NCI-H2227 treated with DMSO at 0.1 percent for 48 hours (cell line): ENCODE measurements at regions not wholly inside any gene's neighbourhood (a gene's known extent, or its start where the extent isn't known, plus 50 kb on each side); places are given as distances from the start of the nearest gene placed in this dataset.

Experiments
- DNase-seq: peaks from one replicate; lab custom pipeline; 2025; lab: John Stamatoyannopoulos, UW

- DNase-seq, result no peak
Measured at GRCh38 chr15:94749811-94750617, 518.7 kb downstream of the MCTP2 start.

DNA sequence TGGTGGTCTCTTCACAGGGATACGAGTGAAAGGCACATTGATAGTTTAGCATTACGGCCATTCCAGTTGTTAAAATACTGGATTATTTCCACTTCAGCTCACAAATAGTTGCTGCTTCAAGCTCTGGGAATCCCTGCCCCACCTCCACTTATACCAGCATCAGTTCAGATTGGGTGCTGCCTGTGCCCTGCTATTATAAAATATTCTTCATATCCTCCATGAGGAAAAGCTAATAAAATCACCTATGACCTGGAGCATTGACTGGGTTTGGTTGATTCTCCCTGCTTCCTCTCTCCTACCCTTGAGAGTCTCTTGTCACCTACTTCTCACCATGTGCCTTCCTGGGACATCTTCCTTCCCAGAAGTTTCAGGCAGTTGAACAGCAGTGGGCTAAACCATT, 529.0 kb downstream of the MCTP2 start:
- no peak for DNase-seq

DNA sequence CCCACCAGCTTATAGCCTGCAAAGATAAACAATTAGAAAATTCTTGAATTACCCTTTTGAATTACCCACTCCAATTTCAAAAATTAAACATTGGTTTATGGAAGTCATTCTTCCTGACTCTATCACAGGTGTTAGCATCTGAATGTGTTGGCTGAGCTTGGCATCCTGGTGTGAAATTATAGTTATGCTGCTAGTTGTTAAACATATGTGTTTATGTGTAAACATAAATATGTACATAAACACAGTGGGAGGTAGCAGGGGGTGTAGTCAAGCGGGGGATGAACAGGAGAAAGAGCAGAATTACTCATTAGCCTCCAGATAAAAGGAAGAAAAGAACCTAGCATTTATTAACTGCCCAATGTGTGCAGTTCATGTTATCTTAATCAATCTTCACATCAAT, 530.2 kb downstream of the MCTP2 start:
- DNase-seq, result no peak

GRCh38 chr15:94769089-94769488, 537.7 kb downstream of the MCTP2 start:
- DNase-seq, result no peak

DNA sequence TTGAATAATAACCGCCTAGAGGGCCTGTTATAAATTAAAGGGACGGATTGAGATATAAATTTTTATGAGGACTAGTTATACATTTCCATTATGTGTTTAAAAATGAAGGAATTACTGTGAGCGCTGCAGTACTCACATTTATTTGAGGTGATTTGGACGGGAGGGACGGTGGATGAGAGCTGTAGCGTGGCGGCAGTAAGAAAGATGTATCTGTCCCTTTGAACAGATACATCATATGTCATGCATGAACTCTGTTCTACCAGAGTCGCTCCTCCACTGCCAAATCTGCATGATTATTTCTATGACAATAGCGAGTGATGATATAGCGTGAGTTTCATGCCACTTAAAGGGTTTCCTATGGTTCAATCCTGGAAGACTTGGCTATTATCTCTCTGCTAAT, 538.8 kb downstream of the MCTP2 start:
- DNase-seq, result no peak

GRCh38 chr15:94777037-94777436, 545.7 kb downstream of the MCTP2 start:
- DNase-seq, result no peak

GRCh38 chr15:94778840-94779239, 547.5 kb downstream of the MCTP2 start:
- DNase-seq, result no peak

DNA sequence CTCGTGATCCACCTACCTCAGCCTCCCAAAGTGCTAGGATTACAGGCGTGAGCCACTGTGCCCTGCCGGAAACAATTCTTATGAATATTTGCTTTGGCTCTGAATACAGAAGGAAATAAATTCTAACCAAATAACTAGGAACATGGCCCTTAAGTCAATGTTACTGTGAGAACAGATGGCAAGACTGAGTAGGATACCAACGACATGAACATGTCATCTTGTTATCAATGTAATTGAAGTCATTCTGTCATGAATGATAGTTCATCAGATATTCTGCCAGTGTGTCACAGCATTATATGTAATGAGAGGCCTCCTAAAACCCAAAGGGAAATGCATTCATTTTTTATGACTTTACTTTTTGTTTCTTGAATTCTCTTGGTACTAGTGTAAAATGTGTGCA, 548.8 kb downstream of the MCTP2 start:
- DNase-seq, result no peak

DNA sequence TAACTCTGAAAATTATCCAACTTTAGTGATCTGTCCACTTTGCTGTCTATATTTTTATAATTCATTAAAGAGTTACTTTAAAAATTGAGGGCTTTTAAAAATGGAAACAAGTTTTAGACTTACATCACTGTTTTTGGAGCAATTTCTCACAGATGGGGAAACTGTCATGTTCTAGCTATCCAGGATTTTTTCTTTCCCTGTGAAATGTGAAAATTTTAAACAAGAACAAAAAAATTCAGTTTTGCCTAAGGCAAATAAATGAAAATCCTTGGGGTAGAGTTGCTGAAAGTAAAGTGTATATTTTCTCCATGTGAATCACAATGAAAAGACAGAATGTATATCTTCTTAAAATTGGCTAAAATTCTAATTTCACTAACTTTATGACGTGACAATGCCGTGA, 553.7 kb downstream of the MCTP2 start:
- no peak for DNase-seq

DNA sequence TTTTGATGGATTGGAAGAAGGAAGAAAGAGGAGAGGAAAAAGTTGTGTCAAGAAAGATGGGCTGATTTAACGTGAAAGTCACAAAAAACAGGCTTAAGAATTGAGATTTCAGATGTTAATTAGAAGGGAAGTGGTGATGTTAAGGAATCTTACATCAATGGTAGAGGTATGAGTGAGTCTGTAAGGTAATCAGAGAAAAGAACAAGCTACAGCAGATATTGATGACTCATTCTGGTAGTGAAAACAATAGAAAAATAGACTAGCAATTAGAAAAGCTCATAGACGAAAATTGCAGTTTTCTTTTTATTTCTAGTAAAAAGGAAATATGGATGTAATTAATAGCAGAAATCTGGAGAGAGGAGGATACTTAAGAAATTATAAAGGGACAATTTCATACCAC, 559.6 kb downstream of the MCTP2 start:
- DNase-seq, result no peak

- DNase-seq, result no peak
Measured at GRCh38 chr15:94791510-94791909, 560.1 kb downstream of the MCTP2 start.

DNA sequence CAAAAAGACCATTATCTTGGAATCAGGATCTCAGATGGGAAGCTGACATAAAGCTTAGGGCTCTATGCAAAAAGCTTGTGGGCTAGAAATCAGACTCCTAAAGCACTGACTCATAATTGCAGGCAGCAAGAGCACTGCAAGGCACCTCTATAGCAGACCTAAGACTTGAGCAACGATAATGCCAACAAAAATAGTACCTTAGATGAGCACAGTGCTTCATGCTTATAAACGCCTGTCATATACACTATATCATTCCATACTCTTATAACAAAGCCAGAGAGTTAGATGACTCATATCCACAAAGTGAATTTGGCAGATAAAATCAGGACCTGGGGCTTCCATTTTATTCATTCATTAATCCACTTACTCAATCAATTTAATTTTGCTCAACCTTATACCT, 560.8 kb downstream of the MCTP2 start:
- DNase-seq, result no peak

- no peak for DNase-seq
Measured at GRCh38 chr15:94793207-94793606, 561.8 kb downstream of the MCTP2 start.

DNA sequence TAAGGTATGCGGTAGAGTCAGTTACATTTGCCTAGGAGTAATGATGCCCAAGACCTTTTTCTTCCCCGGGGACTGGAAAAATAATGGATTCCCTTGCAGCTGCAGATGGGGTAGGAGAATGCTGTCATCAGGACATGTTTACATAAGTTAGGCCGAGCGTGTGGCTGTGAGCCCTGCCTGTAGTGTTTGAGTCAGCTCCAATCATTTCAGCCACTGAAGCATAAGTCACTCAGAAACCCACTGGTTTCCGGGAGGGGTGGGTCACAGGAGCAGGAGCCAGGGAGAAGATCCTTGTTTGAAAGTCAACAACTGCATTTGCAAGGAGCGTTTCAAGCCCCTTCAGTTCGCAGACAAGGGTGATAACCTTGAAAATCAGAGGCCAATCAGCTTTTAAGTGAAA, 562.3 kb downstream of the MCTP2 start:
- no peak for DNase-seq

GRCh38 chr15:94804613-94805012, 573.3 kb downstream of the MCTP2 start:
- no peak for DNase-seq

GRCh38 chr15:94815110-94815731, 583.9 kb downstream of the MCTP2 start:
- no peak for DNase-seq

DNA sequence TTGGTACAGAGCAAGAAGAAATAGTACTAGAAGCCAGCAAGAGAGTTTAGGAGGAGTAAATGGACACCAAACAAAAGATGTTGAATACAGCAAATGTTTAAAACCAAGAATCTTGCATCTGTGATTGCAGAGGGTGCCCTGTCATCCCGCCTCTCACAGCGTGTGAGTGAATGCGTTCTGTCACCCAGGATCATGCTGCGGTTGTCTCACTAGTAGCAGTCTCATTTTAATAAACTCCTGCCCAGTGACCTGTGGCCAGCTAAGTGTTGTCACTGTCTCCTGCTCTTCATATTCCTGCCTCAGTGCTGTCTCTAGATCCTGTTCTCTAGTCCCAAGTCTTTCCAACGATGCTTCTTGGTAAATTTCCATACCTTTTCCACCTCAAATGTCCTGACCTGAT, 584.6 kb downstream of the MCTP2 start:
- DNase-seq, result no peak

- DNase-seq, result no peak
Measured at GRCh38 chr15:94829887-94830884, 598.8 kb downstream of the MCTP2 start.

DNA sequence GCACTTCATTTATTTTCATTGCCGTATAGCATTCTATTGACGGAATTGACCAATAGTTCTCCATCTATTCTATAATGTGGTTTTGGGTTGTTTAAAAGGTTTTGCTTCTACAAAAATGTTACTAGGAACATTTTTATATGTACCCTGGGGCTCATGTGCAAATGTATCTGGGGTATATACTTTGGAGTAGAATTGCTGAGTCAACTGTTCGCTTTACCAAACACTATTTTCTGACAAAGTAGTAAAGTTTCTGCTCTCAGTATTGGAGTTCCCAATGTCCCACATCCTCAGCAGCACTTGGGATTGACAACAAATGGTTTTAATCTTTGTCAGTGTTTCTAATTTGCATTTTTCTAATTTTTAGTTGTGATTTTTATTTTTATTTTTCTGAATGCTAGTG, 602.6 kb downstream of the MCTP2 start:
- no peak for DNase-seq

DNA sequence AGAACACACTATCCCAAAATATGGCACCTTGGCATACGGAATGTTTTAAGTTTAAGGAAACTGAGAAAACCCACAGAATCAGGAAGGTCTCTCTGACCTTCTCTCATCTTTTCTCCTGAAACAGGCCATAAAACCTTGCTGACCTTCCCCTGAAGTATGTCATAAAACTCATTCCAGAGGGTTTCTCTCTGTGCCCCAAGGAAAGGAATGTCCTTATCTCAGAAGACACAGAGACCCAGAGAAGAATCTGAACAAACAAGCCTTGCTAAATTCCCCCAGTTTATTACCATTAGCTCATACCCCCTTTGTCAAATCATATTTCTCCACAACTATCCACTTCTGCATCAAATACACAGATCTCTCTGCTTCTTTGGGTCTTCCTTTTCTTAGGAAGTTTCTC, 603.1 kb downstream of the MCTP2 start:
- DNase-seq, result no peak

DNA sequence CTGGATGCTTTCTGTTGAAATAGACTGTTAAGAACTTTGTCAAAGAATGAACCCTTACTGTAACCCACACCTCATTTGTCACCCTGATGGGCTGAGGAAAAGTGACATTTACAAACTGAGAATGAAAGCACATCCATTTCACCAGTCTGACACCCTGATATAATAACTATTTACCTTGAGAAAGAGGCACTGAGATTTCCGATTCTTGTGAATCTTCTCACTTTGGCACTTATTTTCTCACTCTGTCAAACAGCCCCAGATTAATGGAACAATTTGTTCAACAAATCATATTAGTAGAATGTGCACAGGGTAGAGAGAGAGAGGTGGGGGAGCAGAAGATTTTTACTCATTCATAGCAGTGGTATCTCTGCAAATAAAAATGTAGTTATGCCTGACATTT, 606.9 kb downstream of the MCTP2 start:
- DNase-seq, result no peak
